Naive thymus-derived CD4-positive, alpha-beta T cell (primary cell): ENCODE measurements at regions not wholly inside any gene's neighbourhood (a gene's known extent, or its start where the extent isn't known, plus 50 kb on each side); places are given as distances from the start of the nearest gene placed in this dataset.
A peak's percentile ranks its signal among the peaks of the same experiment; 100 is the strongest.

Experiments
- ATAC-seq: fragments of 150-1000 bp; cut with Tn5 transposase; 2 replicates; pipeline ENCODE4 v1.10.0; 2021; ENCODE audit warnings: mild to moderate bottlenecking, moderate library complexity
- CTCF ChIA-PET: fragments of 350-600 bp; sonication (Branson Sonifier 250); formaldehyde crosslinking; loops from one replicate; lab custom pipeline; 2021; ENCODE audit warnings: antibody characterized with exemption; lab: Charles Lee
- POLR2A ChIA-PET: fragments of 350-600 bp; sonication (Branson Sonifier 250); formaldehyde crosslinking; loops from one replicate; lab custom pipeline; 2021; ENCODE audit warnings: antibody characterized with exemption, inconsistent platforms; lab: Charles Lee
- DNase-seq, 9 donors: peaks; one replicate each; pipeline versions ENCODE4 v3.0.0 to v3.0.0-alpha.2; 2020 to 2022; ENCODE audit warnings: mixed read lengths in 1 of 9
- H3K27ac ChIP-seq: one replicate; pipeline ENCODE4 v1.7.0; 2013; ENCODE audit warnings: mild to moderate bottlenecking, low read depth, low read length, moderate library complexity
- H3K27me3 ChIP-seq, 2 donors: one replicate each; pipeline ENCODE4 v1.7.0; 2013; ENCODE audit warnings: low read length in 2 of 2, mild to moderate bottlenecking in 2 of 2, moderate library complexity in 2 of 2; ENCODE audit not compliant: control insufficient read depth in 2 of 2, insufficient read depth in 2 of 2
- H3K36me3 ChIP-seq, 3 experiments: 1 replicate in 2 of 3; 2 replicates in 1 of 3; pipeline ENCODE4 v1.7.0; 2013; ENCODE audit warnings: low read length in 3 of 3, mild to moderate bottlenecking in 3 of 3, moderate library complexity in 1 of 3; ENCODE audit not compliant: insufficient read depth in 3 of 3, control insufficient read depth in 2 of 3
- H3K4me1 ChIP-seq, 2 donors: one replicate each; pipeline ENCODE4 v1.7.0; 2013; ENCODE audit warnings: low read length in 2 of 2, mild to moderate bottlenecking in 2 of 2, moderate library complexity in 1 of 2; ENCODE audit not compliant: control insufficient read depth in 2 of 2, insufficient read depth in 2 of 2
- H3K4me3 ChIP-seq: 2 replicates; pipeline ENCODE4 v1.7.0; 2013; ENCODE audit warnings: mild to moderate bottlenecking, low read length
- H3K9me3 ChIP-seq, 3 experiments: 1 replicate in 2 of 3; 2 replicates in 1 of 3; pipeline ENCODE4 v1.7.0; 2013; ENCODE audit warnings: low read length in 3 of 3; ENCODE audit not compliant: control insufficient read depth in 2 of 3
- H3K27ac Mint-ChIP-seq, 9 donors: one replicate each; pipeline ENCODE4 v1.8.0; 2020 to 2022; ENCODE audit warnings: mixed read lengths in 9 of 9, mild to moderate bottlenecking in 8 of 9, moderate library complexity in 5 of 9, inconsistent platforms in 2 of 9
- H3K27me3 Mint-ChIP-seq, 5 donors: one replicate each; pipeline ENCODE4 v1.8.0; 2021 to 2022; ENCODE audit warnings: mixed read lengths in 5 of 5, mild to moderate bottlenecking in 1 of 5
- H3K36me3 Mint-ChIP-seq, 5 donors: one replicate each; pipeline ENCODE4 v1.8.0; 2020 to 2022; ENCODE audit warnings: mixed read lengths in 5 of 5, mild to moderate bottlenecking in 3 of 5, inconsistent platforms in 1 of 5
- H3K4me1 Mint-ChIP-seq, 7 donors: one replicate each; pipeline ENCODE4 v1.8.0; 2020 to 2022; ENCODE audit warnings: mixed read lengths in 7 of 7, mild to moderate bottlenecking in 3 of 7, inconsistent platforms in 1 of 7
- H3K4me3 Mint-ChIP-seq, 10 donors: one replicate each; pipeline ENCODE4 v1.8.0; 2020 to 2022; ENCODE audit warnings: mild to moderate bottlenecking in 10 of 10, mixed read lengths in 10 of 10, moderate library complexity in 6 of 10, inconsistent platforms in 2 of 10
- H3K9me3 Mint-ChIP-seq, 11 donors: one replicate each; pipeline ENCODE4 v1.8.0; 2020 to 2022; ENCODE audit warnings: mixed read lengths in 11 of 11, mild to moderate bottlenecking in 4 of 11, inconsistent platforms in 1 of 11, moderate library complexity in 1 of 11
- intact Hi-C, 2 donors: fragments of 100-400 bp; cut with micrococcal nuclease; formaldehyde crosslinking; loops; one replicate each; pipeline ENCODE4 v1.15.1; 2023

GRCh38 chr18:22307528-22307927, 110.2 kb downstream of the CTAGE1 start:
- peaks cover 0 to 5% (median 0%) of the 10 kb centered on the region in 5 donors for H3K36me3 Mint-ChIP-seq
- Histone ChIP-seq H3K27me3 (no peaks in the 10 kb centered on the region), H3K36me3 (no peaks in the 10 kb centered on the region), H3K4me3 (no peak overlapping the region), H3K9me3 (no peaks in the 10 kb centered on the region), H3K27ac (no peak overlapping the region), H3K4me1 (no peaks in the 10 kb centered on the region)
- ChIA-PET CTCF (no interaction called here), POLR2A (no interaction called here)
- DNase-seq (no peak), ATAC-seq (peak; percentile 61)
- no peak overlapping the region for H3K4me3 Mint-ChIP-seq
- peaks cover 0 to 10% (median 4%) of the 10 kb centered on the region in 11 donors for H3K9me3 Mint-ChIP-seq
- H3K27ac Mint-ChIP-seq: no peak overlapping the region
- peaks cover 0 to 20% (median 13%) of the 10 kb centered on the region in 5 donors for H3K27me3 Mint-ChIP-seq
- H3K4me1 Mint-ChIP-seq: no peaks in the 10 kb centered on the region
- intact Hi-C loops: no loop called here

DNA sequence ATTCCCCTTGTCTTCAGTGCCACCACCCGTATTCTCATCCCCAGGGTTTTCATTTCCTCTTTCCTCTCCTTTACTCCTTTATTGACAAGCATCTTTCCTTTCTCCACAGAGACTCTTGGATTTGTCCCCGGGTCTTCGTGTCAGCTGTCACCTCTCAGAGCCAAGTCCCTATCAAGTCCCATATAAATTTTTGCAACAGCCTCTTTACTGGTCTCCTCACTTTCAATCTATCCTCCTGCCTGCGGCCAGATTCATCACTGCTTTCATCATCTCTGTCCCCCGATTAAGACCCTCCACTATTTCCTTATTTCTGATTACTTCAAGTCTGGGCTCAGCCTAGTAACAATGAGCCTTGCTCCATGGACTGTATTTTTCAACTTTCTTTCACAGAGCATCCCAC, 113.8 kb downstream of the CTAGE1 start:
- CTCF ChIA-PET: no interaction called here
- Histone ChIP-seq H3K36me3 (no peaks in the 10 kb centered on the region), H3K4me3 (no peak overlapping the region), H3K27me3 (no peaks in the 10 kb centered on the region), H3K9me3 (no peaks in the 10 kb centered on the region), H3K4me1 (no peaks in the 10 kb centered on the region), H3K27ac (no peak overlapping the region)
- Mint-ChIP-seq H3K4me3 (no peak overlapping the region), H3K36me3 (peaks cover 0 to 5% (median 0%) of the 10 kb centered on the region in 5 donors), H3K27me3 (peaks cover 0 to 29% (median 14%) of the 10 kb centered on the region in 5 donors), H3K4me1 (no peaks in the 10 kb centered on the region), H3K27ac (no peak overlapping the region), H3K9me3 (peaks cover 0 to 11% (median 3%) of the 10 kb centered on the region in 11 donors)
- POLR2A ChIA-PET: no interaction called here
- intact Hi-C loops: no loop called here
- no peak for ATAC-seq
- no peak for DNase-seq

GRCh38 chr18:22302144-22302543, 115.6 kb downstream of the CTAGE1 start:
- Mint-ChIP-seq H3K36me3 (peaks cover 0 to 5% (median 0%) of the 10 kb centered on the region in 5 donors), H3K4me1 (no peaks in the 10 kb centered on the region), H3K9me3 (peaks cover 0 to 15% (median 3%) of the 10 kb centered on the region in 11 donors), H3K4me3 (no peak overlapping the region), H3K27ac (no peak overlapping the region), H3K27me3 (peaks cover 0 to 29% (median 19%) of the 10 kb centered on the region in 5 donors)
- DNase-seq (no peak), ATAC-seq (peak; percentile 80)
- no peaks in the 10 kb centered on the region for H3K4me1 ChIP-seq
- POLR2A ChIA-PET: no interaction called here
- no peaks in the 10 kb centered on the region for H3K27me3 ChIP-seq
- intact Hi-C loops: no loop called here
- no peak overlapping the region for H3K4me3 ChIP-seq
- H3K36me3 ChIP-seq: no peaks in the 10 kb centered on the region
- H3K9me3 ChIP-seq: no peaks in the 10 kb centered on the region
- no peak overlapping the region for H3K27ac ChIP-seq
- CTCF ChIA-PET: no interaction called here

DNA sequence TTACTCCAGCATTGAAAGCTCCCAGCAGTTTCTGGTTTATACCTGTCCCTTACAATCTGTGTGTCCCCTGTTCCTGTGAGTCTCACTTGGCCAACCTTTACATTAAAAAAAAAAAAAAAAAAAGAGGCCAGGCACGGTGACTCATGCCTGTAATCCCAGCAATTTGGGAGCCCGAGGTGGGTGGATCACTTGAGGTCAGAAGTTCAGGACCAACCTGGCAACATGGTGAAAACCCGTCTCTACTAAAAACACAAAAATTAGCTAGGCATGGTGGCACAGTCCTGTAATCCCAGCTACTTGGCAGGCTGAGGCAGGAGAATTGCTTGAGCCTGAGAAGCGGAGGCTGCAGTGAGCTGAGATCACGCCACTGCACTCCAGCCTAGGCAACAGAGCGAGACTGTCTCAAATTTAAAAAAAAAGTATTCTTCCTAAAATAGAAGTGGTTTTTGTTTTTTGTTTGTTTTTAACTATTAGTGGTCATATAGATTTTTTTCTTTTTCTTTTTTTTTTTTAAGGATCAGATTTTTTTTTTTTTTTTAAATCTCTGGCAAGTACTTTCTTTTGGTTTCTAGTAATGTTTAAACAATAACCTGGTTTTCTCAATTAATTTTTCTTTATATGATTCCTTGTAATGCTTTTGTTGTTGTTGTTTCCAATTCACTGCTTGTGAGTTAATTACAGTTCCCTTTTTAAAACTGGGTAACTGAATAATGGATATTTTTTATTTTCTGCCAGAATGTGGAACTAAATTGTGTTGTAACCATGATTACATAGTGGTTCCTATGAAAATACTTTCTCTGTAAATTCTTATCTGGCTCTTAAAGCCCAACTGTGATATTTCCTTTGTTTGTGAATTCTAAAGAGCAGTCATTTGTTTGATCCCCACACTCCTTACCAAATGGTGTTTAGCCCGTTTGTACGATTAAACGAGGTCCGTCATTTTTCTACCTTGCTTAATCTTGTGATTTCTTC, 116.8 kb downstream of the CTAGE1 start:
- H3K4me1 ChIP-seq: no peaks in the 10 kb centered on the region
- ATAC-seq: no peak
- H3K27ac Mint-ChIP-seq: no peak overlapping the region

GRCh38 chr18:22297008-22297407, 120.7 kb downstream of the CTAGE1 start:
- DNase-seq: no peak
- ATAC-seq: no peak
- no peak overlapping the region for H3K4me3 ChIP-seq
- Mint-ChIP-seq H3K27ac (no peak overlapping the region), H3K4me1 (no peaks in the 10 kb centered on the region), H3K27me3 (peaks cover 0 to 9% (median 4%) of the 10 kb centered on the region in 5 donors), H3K4me3 (no peak overlapping the region), H3K9me3 (peaks cover 0 to 7% (median 3%) of the 10 kb centered on the region in 11 donors), H3K36me3 (no peaks in the 10 kb centered on the region)
- H3K36me3 ChIP-seq: no peaks in the 10 kb centered on the region
- intact Hi-C loops: no loop called here
- CTCF ChIA-PET: no interaction called here
- H3K4me1 ChIP-seq: no peaks in the 10 kb centered on the region
- peaks cover 0 to 4% of the 10 kb centered on the region in 2 donors for H3K27me3 ChIP-seq
- POLR2A ChIA-PET: no interaction called here
- no peaks in the 10 kb centered on the region for H3K9me3 ChIP-seq
- H3K27ac ChIP-seq: no peak overlapping the region

More for the DNA sequence above, 116.8 kb downstream of the CTAGE1 start:
- H3K4me1 Mint-ChIP-seq: no peaks in the 10 kb centered on the region
- Histone ChIP-seq H3K27ac (no peak overlapping the region), H3K36me3 (no peaks in the 10 kb centered on the region), H3K9me3 (no peaks in the 10 kb centered on the region), H3K27me3 (no peaks in the 10 kb centered on the region), H3K4me3 (no peak overlapping the region)
- ChIA-PET POLR2A (no interaction called here), CTCF (no interaction called here)
- DNase-seq: no peak
- H3K27me3 Mint-ChIP-seq: peaks cover 0 to 29% (median 19%) of the 10 kb centered on the region in 5 donors
- peaks cover 0 to 5% (median 0%) of the 10 kb centered on the region in 5 donors for H3K36me3 Mint-ChIP-seq
- no peak overlapping the region for H3K4me3 Mint-ChIP-seq
- intact Hi-C loops: no loop called here
- H3K9me3 Mint-ChIP-seq: peaks cover 0 to 15% (median 3%) of the 10 kb centered on the region in 11 donors

DNA sequence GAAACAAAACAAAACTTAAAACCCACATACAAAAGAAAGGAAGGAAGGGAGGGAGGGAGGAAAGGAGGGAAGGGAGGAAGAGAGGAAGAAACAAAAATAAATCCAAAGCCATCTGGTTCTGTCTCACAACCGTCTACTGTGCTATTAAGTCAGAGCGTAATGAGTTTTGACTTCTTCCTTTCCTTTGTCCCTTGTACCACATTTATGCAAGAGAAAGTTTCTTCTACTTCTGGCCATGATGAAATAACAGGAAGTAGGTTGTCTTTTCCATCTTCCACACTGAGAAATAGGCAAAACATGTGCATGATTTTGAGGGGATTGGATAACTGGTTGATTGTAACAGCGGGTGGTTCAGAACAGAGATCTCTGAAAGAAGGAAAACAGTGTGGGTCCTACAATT, 121.4 kb downstream of the CTAGE1 start:
- intact Hi-C loops: no loop called here
- Mint-ChIP-seq H3K27ac (no peak overlapping the region), H3K36me3 (no peaks in the 10 kb centered on the region), H3K4me3 (no peak overlapping the region), H3K27me3 (peaks cover 0 to 6% (median 0%) of the 10 kb centered on the region in 5 donors), H3K9me3 (peaks cover 0 to 11% (median 3%) of the 10 kb centered on the region in 11 donors), H3K4me1 (no peaks in the 10 kb centered on the region)
- ChIA-PET POLR2A (no interaction called here), CTCF (no interaction called here)
- Histone ChIP-seq H3K27me3 (peaks cover 0 to 4% of the 10 kb centered on the region in 2 donors), H3K4me3 (no peak overlapping the region), H3K36me3 (no peaks in the 10 kb centered on the region), H3K4me1 (no peaks in the 10 kb centered on the region), H3K27ac (no peak overlapping the region), H3K9me3 (no peaks in the 10 kb centered on the region)
- DNase-seq (no peak), ATAC-seq (no peak)
